ENCODE measurements at regions not wholly inside any gene's neighbourhood (a gene's known extent, or its start where the extent isn't known, plus 50 kb on each side); places are given as distances from the start of the nearest gene placed in this dataset.

- intact Hi-C loops (cut with DNase I), result no loop called here
- WGBS, 2 donors, result 26 to 32% methylated on average over 1 of the region's 1 CpG
Measured at GRCh38 chr1:112298558-112298957, 97.5 kb upstream of the CTTNBP2NL start.

GRCh38 chr1:112304126-112304525 lies 91.9 kb upstream of the CTTNBP2NL start:
- Histone ChIP-seq H3K27me3 (ENCODE audit: control insufficient read depth in 1 of 2, insufficient read depth in 2 of 2, low read length in 1 of 2) (no peaks in the 10 kb centered on the region), H3K36me3 (ENCODE audit: control insufficient read depth in 1 of 2, insufficient read depth in 2 of 2, low read length in 1 of 2) (no peaks in the 10 kb centered on the region), H3K4me3 (ENCODE audit: low read length in 2 of 2) (no peak overlapping the region), H3K9me3 (ENCODE audit: control insufficient read depth, low read length) (no peaks in the 10 kb centered on the region), H3K27ac (ENCODE audit: low read depth in 1 of 2, low read length in 2 of 2) (no peak overlapping the region), H3K4me1 (ENCODE audit: control insufficient read depth in 1 of 2, insufficient read depth in 2 of 2, low read length in 2 of 2) (no peaks in the 10 kb centered on the region)
- ATAC-seq (ENCODE audit: low FRiP score) (no peak), DNase-seq (no peak)
- intact Hi-C loops (cut with DNase I), result no loop called here
- 83 to 84% methylated on average over 5 of the region's 5 CpGs for WGBS, 2 donors

More at GRCh38 chr1:112298558-112298957, 97.5 kb upstream of the CTTNBP2NL start:
- no peak for ATAC-seq (ENCODE audit: low FRiP score)
- Histone ChIP-seq H3K4me1 (ENCODE audit: control insufficient read depth in 1 of 2, insufficient read depth in 2 of 2, low read length in 2 of 2) (no peaks in the 10 kb centered on the region), H3K9me3 (ENCODE audit: control insufficient read depth, low read length) (peaks cover 2% of the 10 kb centered on the region), H3K27ac (ENCODE audit: low read depth in 1 of 2, low read length in 2 of 2) (no peak overlapping the region), H3K4me3 (ENCODE audit: low read length in 2 of 2) (no peak overlapping the region), H3K36me3 (ENCODE audit: control insufficient read depth in 1 of 2, insufficient read depth in 2 of 2, low read length in 1 of 2) (no peaks in the 10 kb centered on the region), H3K27me3 (ENCODE audit: control insufficient read depth in 1 of 2, insufficient read depth in 2 of 2, low read length in 1 of 2) (no peaks in the 10 kb centered on the region)
- DNase-seq, result no peak

GRCh38 chr1:112304612-112305011 lies 91.4 kb upstream of the CTTNBP2NL start:
- Histone ChIP-seq H3K9me3 (ENCODE audit: control insufficient read depth, low read length) (no peaks in the 10 kb centered on the region), H3K36me3 (ENCODE audit: control insufficient read depth in 1 of 2, insufficient read depth in 2 of 2, low read length in 1 of 2) (no peaks in the 10 kb centered on the region), H3K4me1 (ENCODE audit: control insufficient read depth in 1 of 2, insufficient read depth in 2 of 2, low read length in 2 of 2) (no peaks in the 10 kb centered on the region), H3K27ac (ENCODE audit: low read depth in 1 of 2, low read length in 2 of 2) (no peak overlapping the region), H3K27me3 (ENCODE audit: control insufficient read depth in 1 of 2, insufficient read depth in 2 of 2, low read length in 1 of 2) (no peaks in the 10 kb centered on the region), H3K4me3 (ENCODE audit: low read length in 2 of 2) (no peak overlapping the region)
- no peak for ATAC-seq (ENCODE audit: low FRiP score)
- 59 to 69% methylated on average over 3 of the region's 3 CpGs for WGBS, 2 donors
- intact Hi-C loops (cut with DNase I), result no loop called here
- no peak for DNase-seq

- Histone ChIP-seq H3K36me3 (ENCODE audit: control insufficient read depth in 1 of 2, insufficient read depth in 2 of 2, low read length in 1 of 2) (no peaks in the 10 kb centered on the region), H3K9me3 (ENCODE audit: control insufficient read depth, low read length) (no peaks in the 10 kb centered on the region), H3K27me3 (ENCODE audit: control insufficient read depth in 1 of 2, insufficient read depth in 2 of 2, low read length in 1 of 2) (no peaks in the 10 kb centered on the region), H3K4me3 (ENCODE audit: low read length in 2 of 2) (no peak overlapping the region), H3K4me1 (ENCODE audit: control insufficient read depth in 1 of 2, insufficient read depth in 2 of 2, low read length in 2 of 2) (no peaks in the 10 kb centered on the region), H3K27ac (ENCODE audit: low read depth in 1 of 2, low read length in 2 of 2) (no peak overlapping the region)
- intact Hi-C loops (cut with DNase I), result no loop called here
- ATAC-seq (ENCODE audit: low FRiP score) (no peak), DNase-seq (no peak)
- WGBS, 2 donors, result 41 to 52% methylated on average over 3 of the region's 3 CpGs
Measured at GRCh38 chr1:112307930-112308591, 88.0 kb upstream of the CTTNBP2NL start.

GRCh38 chr1:112308716-112309115 lies 87.3 kb upstream of the CTTNBP2NL start:
- intact Hi-C loops (cut with DNase I), result no loop called here
- ATAC-seq (ENCODE audit: low FRiP score) (no peak), DNase-seq (no peak)
- H3K9me3 ChIP-seq (ENCODE audit: control insufficient read depth, low read length), result no peaks in the 10 kb centered on the region
- no peak overlapping the region for H3K4me3 ChIP-seq (ENCODE audit: low read length in 2 of 2)
- 59 to 67% methylated on average over 5 of the region's 5 CpGs for WGBS, 2 donors
- no peaks in the 10 kb centered on the region for H3K27me3 ChIP-seq (ENCODE audit: control insufficient read depth in 1 of 2, insufficient read depth in 2 of 2, low read length in 1 of 2)
- no peak overlapping the region for H3K27ac ChIP-seq (ENCODE audit: low read depth in 1 of 2, low read length in 2 of 2)
- H3K4me1 ChIP-seq (ENCODE audit: control insufficient read depth in 1 of 2, insufficient read depth in 2 of 2, low read length in 2 of 2), result no peaks in the 10 kb centered on the region
- no peaks in the 10 kb centered on the region for H3K36me3 ChIP-seq (ENCODE audit: control insufficient read depth in 1 of 2, insufficient read depth in 2 of 2, low read length in 1 of 2)

GRCh38 chr1:112309499-112309898 lies 86.5 kb upstream of the CTTNBP2NL start:
- 80% methylated on average over 5 of the region's 5 CpGs for WGBS, 2 donors
- no peaks in the 10 kb centered on the region for H3K27me3 ChIP-seq (ENCODE audit: control insufficient read depth in 1 of 2, insufficient read depth in 2 of 2, low read length in 1 of 2)
- no peaks in the 10 kb centered on the region for H3K36me3 ChIP-seq (ENCODE audit: control insufficient read depth in 1 of 2, insufficient read depth in 2 of 2, low read length in 1 of 2)
- DNase-seq (no peak), ATAC-seq (ENCODE audit: low FRiP score) (no peak)
- H3K4me1 ChIP-seq (ENCODE audit: control insufficient read depth in 1 of 2, insufficient read depth in 2 of 2, low read length in 2 of 2), result no peaks in the 10 kb centered on the region
- no peak overlapping the region for H3K4me3 ChIP-seq (ENCODE audit: low read length in 2 of 2)
- H3K9me3 ChIP-seq (ENCODE audit: control insufficient read depth, low read length), result no peaks in the 10 kb centered on the region
- no peak overlapping the region for H3K27ac ChIP-seq (ENCODE audit: low read depth in 1 of 2, low read length in 2 of 2)
- intact Hi-C loops (cut with DNase I), result no loop called here

GRCh38 chr1:112312315-112312714 lies 83.7 kb upstream of the CTTNBP2NL start:
- Histone ChIP-seq H3K4me3 (ENCODE audit: low read length in 2 of 2) (no peak overlapping the region), H3K27me3 (ENCODE audit: control insufficient read depth in 1 of 2, insufficient read depth in 2 of 2, low read length in 1 of 2) (no peaks in the 10 kb centered on the region), H3K27ac (ENCODE audit: low read depth in 1 of 2, low read length in 2 of 2) (no peak overlapping the region), H3K9me3 (ENCODE audit: control insufficient read depth, low read length) (no peaks in the 10 kb centered on the region), H3K36me3 (ENCODE audit: control insufficient read depth in 1 of 2, insufficient read depth in 2 of 2, low read length in 1 of 2) (no peaks in the 10 kb centered on the region), H3K4me1 (ENCODE audit: control insufficient read depth in 1 of 2, insufficient read depth in 2 of 2, low read length in 2 of 2) (no peaks in the 10 kb centered on the region)
- no peak for ATAC-seq (ENCODE audit: low FRiP score)
- 32 to 33% methylated on average over 5 of the region's 5 CpGs for WGBS, 2 donors
- no peak for DNase-seq
- intact Hi-C loops (cut with DNase I), result no loop called here

- H3K4me1 ChIP-seq (ENCODE audit: control insufficient read depth in 1 of 2, insufficient read depth in 2 of 2, low read length in 2 of 2), result no peaks in the 10 kb centered on the region
- H3K27me3 ChIP-seq (ENCODE audit: control insufficient read depth in 1 of 2, insufficient read depth in 2 of 2, low read length in 1 of 2), result no peaks in the 10 kb centered on the region
- intact Hi-C loops (cut with DNase I), result no loop called here
- no peaks in the 10 kb centered on the region for H3K36me3 ChIP-seq (ENCODE audit: control insufficient read depth in 1 of 2, insufficient read depth in 2 of 2, low read length in 1 of 2)
- WGBS, 2 donors, result 26 to 34% methylated on average over 5 of the region's 5 CpGs
- no peak overlapping the region for H3K4me3 ChIP-seq (ENCODE audit: low read length in 2 of 2)
- no peak for ATAC-seq (ENCODE audit: low FRiP score)
- DNase-seq, result no peak
- no peaks in the 10 kb centered on the region for H3K9me3 ChIP-seq (ENCODE audit: control insufficient read depth, low read length)
- no peak overlapping the region for H3K27ac ChIP-seq (ENCODE audit: low read depth in 1 of 2, low read length in 2 of 2)
Measured at GRCh38 chr1:112312879-112313278, 83.1 kb upstream of the CTTNBP2NL start.

GRCh38 chr1:112316254-112316913 lies 79.6 kb upstream of the CTTNBP2NL start:
- intact Hi-C loops (cut with DNase I), result no loop called here
- Histone ChIP-seq H3K27me3 (ENCODE audit: control insufficient read depth in 1 of 2, insufficient read depth in 2 of 2, low read length in 1 of 2) (no peaks in the 10 kb centered on the region), H3K9me3 (ENCODE audit: control insufficient read depth, low read length) (no peaks in the 10 kb centered on the region), H3K4me1 (ENCODE audit: control insufficient read depth in 1 of 2, insufficient read depth in 2 of 2, low read length in 2 of 2) (peaks cover 0 to 1% of the 10 kb centered on the region in 2 donors), H3K4me3 (ENCODE audit: low read length in 2 of 2) (no peak overlapping the region), H3K27ac (ENCODE audit: low read depth in 1 of 2, low read length in 2 of 2) (no peak overlapping the region), H3K36me3 (ENCODE audit: control insufficient read depth in 1 of 2, insufficient read depth in 2 of 2, low read length in 1 of 2) (no peaks in the 10 kb centered on the region)
- no peak for DNase-seq
- ATAC-seq (ENCODE audit: low FRiP score), result no peak
- 56 to 67% methylated on average over 8 of the region's 8 CpGs for WGBS, 2 donors

All from aorta (tissue), 5 donors.